ENCODE measurements at regions not wholly inside any gene's neighbourhood (a gene's known extent, or its start where the extent isn't known, plus 50 kb on each side); places are given as distances from the start of the nearest gene placed in this dataset.

- Mint-ChIP-seq H3K27ac (ENCODE audit: unreplicated experiment) (no peak overlapping the region), H3K27me3 (ENCODE audit: unreplicated experiment) (no peaks in the 10 kb centered on the region), H3K4me3 (ENCODE audit: unreplicated experiment) (no peak overlapping the region), H3K4me1 (ENCODE audit: unreplicated experiment) (peaks cover 7% of the 10 kb centered on the region), H3K36me3 (ENCODE audit: low read depth, unreplicated experiment) (no peaks in the 10 kb centered on the region), H3K9me3 (ENCODE audit: unreplicated experiment) (no peaks in the 10 kb centered on the region)
- DNase-seq (ENCODE audit: low spot score), result peak; percentile 34
- TF ChIP-seq, protein P1, sequence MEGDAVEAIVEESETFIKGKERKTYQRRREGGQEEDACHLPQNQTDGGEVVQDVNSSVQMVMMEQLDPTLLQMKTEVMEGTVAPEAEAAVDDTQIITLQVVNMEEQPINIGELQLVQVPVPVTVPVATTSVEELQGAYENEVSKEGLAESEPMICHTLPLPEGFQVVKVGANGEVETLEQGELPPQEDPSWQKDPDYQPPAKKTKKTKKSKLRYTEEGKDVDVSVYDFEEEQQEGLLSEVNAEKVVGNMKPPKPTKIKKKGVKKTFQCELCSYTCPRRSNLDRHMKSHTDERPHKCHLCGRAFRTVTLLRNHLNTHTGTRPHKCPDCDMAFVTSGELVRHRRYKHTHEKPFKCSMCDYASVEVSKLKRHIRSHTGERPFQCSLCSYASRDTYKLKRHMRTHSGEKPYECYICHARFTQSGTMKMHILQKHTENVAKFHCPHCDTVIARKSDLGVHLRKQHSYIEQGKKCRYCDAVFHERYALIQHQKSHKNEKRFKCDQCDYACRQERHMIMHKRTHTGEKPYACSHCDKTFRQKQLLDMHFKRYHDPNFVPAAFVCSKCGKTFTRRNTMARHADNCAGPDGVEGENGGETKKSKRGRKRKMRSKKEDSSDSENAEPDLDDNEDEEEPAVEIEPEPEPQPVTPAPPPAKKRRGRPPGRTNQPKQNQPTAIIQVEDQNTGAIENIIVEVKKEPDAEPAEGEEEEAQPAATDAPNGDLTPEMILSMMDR (IDR thresholded peaks at IDR 0.05; ENCODE audit: unreplicated experiment), result no peak
Measured at GRCh38 chr7:94223375-94224084, 171.2 kb upstream of the COL1A2 start.

DNA sequence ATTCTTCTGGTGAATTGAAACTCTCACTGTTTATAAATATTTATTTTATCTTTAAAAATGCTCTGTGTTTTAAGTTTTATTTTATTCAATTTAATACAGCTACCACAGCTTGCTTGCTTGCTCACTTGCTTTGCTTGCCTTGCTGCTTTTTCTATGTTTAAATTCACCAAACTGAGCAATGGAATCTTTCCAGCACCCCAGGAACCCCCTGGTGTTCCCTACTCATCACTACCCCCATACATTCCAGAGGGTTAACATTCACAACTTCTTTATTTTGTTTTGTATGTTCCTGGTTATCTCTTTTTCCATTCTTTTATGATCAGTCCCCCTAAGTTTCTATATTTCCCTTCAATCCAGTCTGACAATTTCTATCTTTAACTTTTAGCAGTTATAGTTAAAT lies 166.5 kb upstream of the COL1A2 start:
- TF ChIP-seq, protein P1 (IDR thresholded peaks at IDR 0.05; ENCODE audit: unreplicated experiment), result no peak
- DNase-seq (ENCODE audit: low spot score), result no peak
- Mint-ChIP-seq H3K4me1 (ENCODE audit: unreplicated experiment) (peaks cover 7% of the 10 kb centered on the region), H3K9me3 (ENCODE audit: unreplicated experiment) (no peaks in the 10 kb centered on the region), H3K36me3 (ENCODE audit: low read depth, unreplicated experiment) (no peaks in the 10 kb centered on the region), H3K4me3 (ENCODE audit: unreplicated experiment) (no peak overlapping the region), H3K27ac (ENCODE audit: unreplicated experiment) (no peak overlapping the region), H3K27me3 (ENCODE audit: unreplicated experiment) (no peaks in the 10 kb centered on the region)

DNA sequence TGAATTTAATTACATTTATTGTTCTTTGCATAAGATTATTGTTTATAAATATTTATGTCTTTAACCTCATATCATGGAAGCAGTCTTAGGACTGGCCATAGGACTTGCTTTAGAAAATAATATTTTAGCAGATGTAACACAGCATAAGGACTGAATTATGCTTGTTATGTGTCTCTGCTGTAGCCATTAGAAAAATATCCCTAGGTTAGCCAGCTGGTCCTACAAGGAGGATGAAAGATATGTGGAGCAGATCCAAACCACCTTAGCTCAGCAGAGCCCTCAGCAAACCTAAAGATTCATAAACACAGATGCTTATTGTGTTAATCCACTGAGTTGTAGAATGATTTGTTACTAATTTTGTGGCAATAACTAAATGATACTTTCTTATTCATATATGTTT lies 166.0 kb upstream of the COL1A2 start:
- DNase-seq (ENCODE audit: low spot score), result no peak
- Mint-ChIP-seq H3K9me3 (ENCODE audit: unreplicated experiment) (no peaks in the 10 kb centered on the region), H3K36me3 (ENCODE audit: low read depth, unreplicated experiment) (no peaks in the 10 kb centered on the region), H3K4me1 (ENCODE audit: unreplicated experiment) (peaks cover 4% of the 10 kb centered on the region), H3K4me3 (ENCODE audit: unreplicated experiment) (no peak overlapping the region), H3K27me3 (ENCODE audit: unreplicated experiment) (no peaks in the 10 kb centered on the region), H3K27ac (ENCODE audit: unreplicated experiment) (no peak overlapping the region)
- TF ChIP-seq, protein P1 (IDR thresholded peaks at IDR 0.05; ENCODE audit: unreplicated experiment), result no peak

- Mint-ChIP-seq H3K36me3 (ENCODE audit: low read depth, unreplicated experiment) (no peaks in the 10 kb centered on the region), H3K4me3 (ENCODE audit: unreplicated experiment) (no peak overlapping the region), H3K27me3 (ENCODE audit: unreplicated experiment) (no peaks in the 10 kb centered on the region), H3K9me3 (ENCODE audit: unreplicated experiment) (no peaks in the 10 kb centered on the region), H3K27ac (ENCODE audit: unreplicated experiment) (no peak overlapping the region), H3K4me1 (ENCODE audit: unreplicated experiment) (no peaks in the 10 kb centered on the region)
- no peak for DNase-seq (ENCODE audit: low spot score)
- TF ChIP-seq, protein P1 (IDR thresholded peaks at IDR 0.05; ENCODE audit: unreplicated experiment), result no peak
Measured at GRCh38 chr7:94231305-94231704, 163.4 kb upstream of the COL1A2 start.

GRCh38 chr7:94236960-94237359 lies 157.7 kb upstream of the COL1A2 start:
- H3K9me3 Mint-ChIP-seq (ENCODE audit: unreplicated experiment), result no peaks in the 10 kb centered on the region
- H3K27me3 Mint-ChIP-seq (ENCODE audit: unreplicated experiment), result no peaks in the 10 kb centered on the region
- no peak overlapping the region for H3K4me3 Mint-ChIP-seq (ENCODE audit: unreplicated experiment)
- DNase-seq (ENCODE audit: low spot score), result no peak
- TF ChIP-seq, protein P1 (IDR thresholded peaks at IDR 0.05; ENCODE audit: unreplicated experiment), result no peak
- H3K36me3 Mint-ChIP-seq (ENCODE audit: low read depth, unreplicated experiment), result no peaks in the 10 kb centered on the region
- no peak overlapping the region for H3K27ac Mint-ChIP-seq (ENCODE audit: unreplicated experiment)
- H3K4me1 Mint-ChIP-seq (ENCODE audit: unreplicated experiment), result no peaks in the 10 kb centered on the region

Measured in endothelial cell (in vitro differentiated cells).